GM13977 (cell line): ENCODE measurements at regions not wholly inside any gene's neighbourhood (a gene's known extent, or its start where the extent isn't known, plus 50 kb on each side); places are given as distances from the start of the nearest gene placed in this dataset.

Experiments
- DNase-seq: peaks from one replicate; pipeline ENCODE4 v3.0.0; 2012; ENCODE audit warnings: low spot score
- in situ Hi-C: fragments of 300-500 bp; cut with MboI; formaldehyde crosslinking; loops from one replicate; pipeline ENCODE4 v1.12.0; 2022; ENCODE audit warnings: low sequenced_read_pairs, low pct_unique_long_range_greater_than_20kb, mixed read lengths, inconsistent platforms; ENCODE audit not compliant: unreplicated experiment
- TF ChIP-seq, protein P1 (sequence below): IDR thresholded peaks from 2 replicates; pipeline ENCODE4 v1.5.1; 2012; ENCODE audit warnings: mild to moderate bottlenecking, control low read depth; ENCODE audit not compliant: insufficient read depth; ENCODE audit errors: extremely low read depth, missing control alignments

DNA sequence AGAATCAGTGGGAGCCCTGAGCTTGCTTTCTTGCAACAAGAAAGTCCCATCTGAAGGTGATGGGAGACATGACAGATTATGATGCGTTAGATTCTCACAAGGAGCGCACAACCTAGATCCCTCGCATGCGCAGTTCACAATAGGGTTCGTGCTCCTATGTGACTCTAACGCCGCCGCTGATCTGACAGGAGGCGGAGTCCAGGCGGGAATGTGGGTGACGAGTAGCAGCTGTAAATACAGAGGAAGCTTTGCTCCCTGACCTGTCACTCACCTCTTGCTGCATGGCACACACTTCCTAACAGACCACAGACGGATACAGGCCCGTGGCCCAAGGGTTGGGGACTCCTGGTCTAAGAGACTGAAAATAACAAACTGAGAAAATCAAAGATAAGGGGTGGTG, 1163.4 kb upstream of the AUTS2 start:
- TF ChIP-seq, protein P1, sequence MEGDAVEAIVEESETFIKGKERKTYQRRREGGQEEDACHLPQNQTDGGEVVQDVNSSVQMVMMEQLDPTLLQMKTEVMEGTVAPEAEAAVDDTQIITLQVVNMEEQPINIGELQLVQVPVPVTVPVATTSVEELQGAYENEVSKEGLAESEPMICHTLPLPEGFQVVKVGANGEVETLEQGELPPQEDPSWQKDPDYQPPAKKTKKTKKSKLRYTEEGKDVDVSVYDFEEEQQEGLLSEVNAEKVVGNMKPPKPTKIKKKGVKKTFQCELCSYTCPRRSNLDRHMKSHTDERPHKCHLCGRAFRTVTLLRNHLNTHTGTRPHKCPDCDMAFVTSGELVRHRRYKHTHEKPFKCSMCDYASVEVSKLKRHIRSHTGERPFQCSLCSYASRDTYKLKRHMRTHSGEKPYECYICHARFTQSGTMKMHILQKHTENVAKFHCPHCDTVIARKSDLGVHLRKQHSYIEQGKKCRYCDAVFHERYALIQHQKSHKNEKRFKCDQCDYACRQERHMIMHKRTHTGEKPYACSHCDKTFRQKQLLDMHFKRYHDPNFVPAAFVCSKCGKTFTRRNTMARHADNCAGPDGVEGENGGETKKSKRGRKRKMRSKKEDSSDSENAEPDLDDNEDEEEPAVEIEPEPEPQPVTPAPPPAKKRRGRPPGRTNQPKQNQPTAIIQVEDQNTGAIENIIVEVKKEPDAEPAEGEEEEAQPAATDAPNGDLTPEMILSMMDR, result no peak
- no peak for DNase-seq

DNA sequence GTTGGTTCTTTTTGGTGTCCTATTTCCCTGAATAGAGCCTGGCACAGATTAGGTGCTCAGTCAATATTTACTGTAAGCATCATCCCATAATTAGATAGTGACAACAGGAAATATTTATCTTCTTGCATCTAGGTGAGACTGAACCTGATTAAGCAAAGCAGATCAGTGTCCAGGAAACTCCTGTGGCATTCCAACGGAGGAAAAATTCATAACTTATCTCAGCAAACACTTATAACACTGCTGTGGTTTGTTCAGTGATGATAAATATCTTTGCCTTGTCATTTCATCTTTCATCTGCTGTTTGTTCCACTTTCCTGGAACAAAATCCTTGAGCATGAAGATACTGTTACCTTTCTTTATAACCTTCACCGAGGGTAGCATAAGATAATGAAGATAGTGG, 1160.3 kb upstream of the AUTS2 start:
- in situ Hi-C loops, result no loop called here
- no peak for DNase-seq
- TF ChIP-seq, protein P1, result no peak

More for the DNA sequence above, 1163.4 kb upstream of the AUTS2 start:
- in situ Hi-C loops, result no loop called here

DNA sequence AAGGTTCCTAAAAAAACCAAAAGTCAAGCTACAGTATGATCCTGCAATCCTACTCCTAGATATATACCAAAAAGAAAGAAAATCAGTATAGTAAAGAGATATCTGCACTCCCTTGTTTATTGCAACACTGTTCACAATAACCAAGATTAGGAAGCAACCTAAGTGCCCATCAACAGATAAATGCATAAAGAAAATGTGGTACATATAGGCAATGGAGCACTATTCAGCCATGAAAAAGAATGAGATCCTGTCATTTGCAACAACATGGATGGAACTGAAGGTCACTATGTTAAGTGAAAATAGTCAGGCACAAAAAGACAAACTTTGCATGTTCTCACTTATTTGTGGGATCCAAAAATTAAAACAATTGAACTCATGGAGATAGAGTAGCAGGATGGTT, 1159.5 kb upstream of the AUTS2 start:
- TF ChIP-seq, protein P1, result no peak
- in situ Hi-C loops, result no loop called here
- no peak for DNase-seq

DNA sequence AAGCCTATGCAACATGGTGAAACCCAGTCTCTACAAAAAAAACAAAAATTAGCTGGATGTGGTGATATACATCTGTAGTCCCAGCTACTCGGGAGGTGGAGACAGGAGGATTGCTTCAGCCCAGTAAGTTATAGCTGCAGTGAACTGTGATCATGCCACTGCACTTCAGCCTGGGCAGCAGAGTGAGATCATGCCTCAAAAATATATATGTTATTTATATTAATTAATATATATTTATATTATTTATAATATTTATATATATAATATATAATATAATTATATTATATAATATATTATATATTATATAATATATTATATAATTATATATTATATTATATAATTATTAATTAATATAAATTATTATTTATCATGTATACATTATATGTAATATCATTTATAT, 1158.4 kb upstream of the AUTS2 start:
- DNase-seq, result no peak
- in situ Hi-C loops, result no loop called here
- TF ChIP-seq, protein P1, result no peak

DNA sequence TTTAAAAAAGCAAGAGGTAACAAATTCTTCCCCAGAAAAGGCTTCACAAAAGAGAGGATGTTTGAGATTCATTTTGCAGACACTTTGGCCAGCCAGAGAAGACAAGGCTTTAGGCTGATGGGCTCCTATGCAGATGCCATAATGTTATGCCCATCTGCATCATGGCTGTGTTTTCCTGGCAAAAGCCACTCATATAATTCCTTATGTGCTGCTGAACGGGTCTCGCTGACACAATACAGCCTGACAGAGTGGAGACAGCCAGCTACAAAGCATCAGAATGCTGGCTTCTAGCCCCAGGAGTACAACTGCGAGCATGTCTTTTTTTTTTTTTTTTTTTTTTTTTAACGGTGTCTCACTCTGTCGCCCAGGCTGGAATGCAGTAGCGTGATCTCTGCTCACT, 1157.4 kb upstream of the AUTS2 start:
- DNase-seq, result no peak
- TF ChIP-seq, protein P1, result no peak

DNA sequence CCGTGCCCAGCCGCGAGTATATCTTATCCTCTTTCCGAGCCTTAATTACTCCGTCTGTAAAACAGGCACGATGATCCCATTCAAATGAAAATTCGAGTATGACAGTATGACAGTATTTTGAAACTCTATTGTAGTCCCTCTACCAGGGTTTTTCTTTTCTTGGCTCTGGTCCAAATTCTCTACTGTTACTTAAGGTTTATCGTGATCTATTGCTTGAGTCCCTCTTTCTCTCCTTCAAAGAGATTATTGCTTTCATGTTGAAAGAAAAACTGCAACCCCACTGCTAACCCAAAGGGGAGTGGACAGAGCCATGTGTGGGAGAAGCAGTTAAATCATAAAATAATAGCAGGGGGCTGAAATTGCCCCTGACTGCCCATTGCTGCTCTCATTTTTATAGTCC, 1156.6 kb upstream of the AUTS2 start:
- TF ChIP-seq, protein P1, result no peak
- DNase-seq, result no peak
- in situ Hi-C loops, result no loop called here

More for the DNA sequence above, 1157.4 kb upstream of the AUTS2 start:
- in situ Hi-C loops, result no loop called here

DNA sequence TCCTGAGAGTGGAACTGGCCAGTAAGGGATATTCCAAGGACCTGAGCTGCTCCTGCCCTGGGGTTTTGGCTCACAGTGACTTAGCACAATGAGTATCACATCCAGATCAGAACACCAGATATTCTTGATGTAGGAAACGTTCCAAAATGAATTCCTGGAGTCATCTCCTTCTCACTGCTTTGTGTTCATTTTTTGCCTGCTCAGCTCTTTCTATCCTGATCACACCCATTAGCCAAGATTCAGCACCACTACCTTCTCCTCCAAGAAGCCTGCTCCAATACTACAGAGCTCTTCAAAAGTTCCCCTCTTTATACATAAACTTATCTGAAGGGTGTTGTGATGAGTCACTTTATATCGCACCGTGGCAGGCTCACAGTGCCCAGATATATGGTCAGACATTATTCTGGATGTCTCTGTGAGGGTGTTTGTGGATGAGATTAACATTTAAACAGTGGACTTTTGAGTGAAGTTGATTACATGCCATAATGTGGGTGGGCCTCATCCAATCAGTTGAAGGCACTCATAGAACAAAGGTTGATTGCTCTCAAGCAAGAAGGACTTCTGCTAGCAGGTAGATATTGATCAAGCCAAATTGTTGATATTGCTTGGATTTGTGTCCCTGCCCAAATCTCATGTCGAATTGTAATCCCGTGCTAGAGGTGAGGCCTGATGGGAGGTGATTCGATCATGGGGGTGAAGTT, 1155.2 kb upstream of the AUTS2 start:
- TF ChIP-seq, protein P1, result no peak
- DNase-seq, result no peak
- in situ Hi-C loops, result no loop called here
